Gastrocnemius medialis (tissue), 4 donors: ENCODE measurements at regions not wholly inside any gene's neighbourhood (a gene's known extent, or its start where the extent isn't known, plus 50 kb on each side); places are given as distances from the start of the nearest gene placed in this dataset.

Source experiments
- POLR2A ChIP-seq, 2 donors: fragments of 450-650 bp; IDR thresholded peaks; one replicate each; pipeline ENCODE4 v1.6.1; 2017; ENCODE audit warnings: antibody characterized with exemption in 2 of 2, mild to moderate bottlenecking in 2 of 2, moderate library complexity in 2 of 2
- TF ChIP-seq, protein P1 (sequence below), 5 experiments: fragments of 450-650 bp in 3 of 5; fragments of 200-600 bp in 2 of 5; sonication (generic) in 2 of 5; IDR thresholded peaks in 4 of 5; conservative IDR thresholded peaks in 1 of 5; 1 replicate in 4 of 5; 2 replicates in 1 of 5; pipeline ENCODE4 v1.5.1; 2016 to 2019; ENCODE audit warnings: antibody characterized with exemption in 5 of 5, mild to moderate bottlenecking in 3 of 5, moderate library complexity in 3 of 5

DNA sequence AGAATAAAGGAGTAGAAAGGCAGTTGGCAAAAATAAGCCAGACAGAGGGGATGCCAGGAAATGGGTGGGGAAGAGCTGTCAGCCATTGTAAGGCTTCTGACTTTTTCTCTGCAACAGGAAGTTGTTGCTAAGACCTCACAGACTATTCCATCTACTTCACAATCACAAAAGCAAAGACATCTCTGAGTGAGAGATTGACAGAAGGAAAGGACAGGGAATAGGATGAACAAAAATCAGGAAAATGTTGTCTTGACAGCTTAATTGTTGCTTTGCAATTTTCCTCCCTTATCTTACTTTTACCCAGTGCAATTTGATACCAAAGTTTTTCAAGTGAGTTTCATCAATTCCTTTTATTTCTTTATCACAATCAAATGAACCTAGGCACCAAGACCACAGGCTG, 291.2 kb downstream of the CBLN4 start:
- TF ChIP-seq, protein P1, sequence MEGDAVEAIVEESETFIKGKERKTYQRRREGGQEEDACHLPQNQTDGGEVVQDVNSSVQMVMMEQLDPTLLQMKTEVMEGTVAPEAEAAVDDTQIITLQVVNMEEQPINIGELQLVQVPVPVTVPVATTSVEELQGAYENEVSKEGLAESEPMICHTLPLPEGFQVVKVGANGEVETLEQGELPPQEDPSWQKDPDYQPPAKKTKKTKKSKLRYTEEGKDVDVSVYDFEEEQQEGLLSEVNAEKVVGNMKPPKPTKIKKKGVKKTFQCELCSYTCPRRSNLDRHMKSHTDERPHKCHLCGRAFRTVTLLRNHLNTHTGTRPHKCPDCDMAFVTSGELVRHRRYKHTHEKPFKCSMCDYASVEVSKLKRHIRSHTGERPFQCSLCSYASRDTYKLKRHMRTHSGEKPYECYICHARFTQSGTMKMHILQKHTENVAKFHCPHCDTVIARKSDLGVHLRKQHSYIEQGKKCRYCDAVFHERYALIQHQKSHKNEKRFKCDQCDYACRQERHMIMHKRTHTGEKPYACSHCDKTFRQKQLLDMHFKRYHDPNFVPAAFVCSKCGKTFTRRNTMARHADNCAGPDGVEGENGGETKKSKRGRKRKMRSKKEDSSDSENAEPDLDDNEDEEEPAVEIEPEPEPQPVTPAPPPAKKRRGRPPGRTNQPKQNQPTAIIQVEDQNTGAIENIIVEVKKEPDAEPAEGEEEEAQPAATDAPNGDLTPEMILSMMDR (IDR thresholded peaks at IDR 0.05 in 4 of 5, conservative IDR thresholded peaks at IDR 0.05 in 1 of 5) = no peak
- no peak for TF ChIP-seq POLR2A (IDR thresholded peaks at IDR 0.05)
